Activated CD4-positive, alpha-beta memory T cell treated with anti-CD3 and anti-CD28 coated beads for 36 hours (primary cell): ENCODE measurements at regions not wholly inside any gene's neighbourhood (a gene's known extent, or its start where the extent isn't known, plus 50 kb on each side); places are given as distances from the start of the nearest gene placed in this dataset.

Source experiments
- CTCF ChIA-PET: fragments of 350-600 bp; sonication (Branson Sonifier 250); formaldehyde crosslinking; loops from one replicate; lab custom pipeline; 2021; ENCODE audit warnings: antibody characterized with exemption, inconsistent platforms; lab: Charles Lee
- POLR2A ChIA-PET: fragments of 350-600 bp; sonication (Branson Sonifier 250); formaldehyde crosslinking; loops from one replicate; lab custom pipeline; 2021; ENCODE audit warnings: antibody characterized with exemption; lab: Charles Lee
- DNase-seq: peaks from one replicate; pipeline ENCODE4 v3.0.0-alpha.2; 2020
- H3K27ac Mint-ChIP-seq: one replicate; pipeline ENCODE4 v1.8.0; 2021; ENCODE audit warnings: mixed read lengths
- H3K27me3 Mint-ChIP-seq: one replicate; pipeline ENCODE4 v1.8.0; 2021; ENCODE audit warnings: mixed read lengths
- H3K36me3 Mint-ChIP-seq: one replicate; pipeline ENCODE4 v1.8.0; 2021; ENCODE audit warnings: mixed read lengths
- H3K4me1 Mint-ChIP-seq: one replicate; pipeline ENCODE4 v1.8.0; 2021; ENCODE audit warnings: low read depth, mixed read lengths
- H3K4me3 Mint-ChIP-seq: one replicate; pipeline ENCODE4 v1.8.0; 2021; ENCODE audit warnings: mild to moderate bottlenecking, mixed read lengths
- H3K9me3 Mint-ChIP-seq: one replicate; pipeline ENCODE4 v1.8.0; 2021; ENCODE audit warnings: mixed read lengths
- intact Hi-C: fragments of 100-400 bp; cut with micrococcal nuclease; formaldehyde crosslinking; loops from one replicate; pipeline ENCODE4 v1.15.1; 2023

- Mint-ChIP-seq H3K9me3 (no peaks in the 10 kb centered on the region), H3K36me3 (no peaks in the 10 kb centered on the region), H3K4me1 (no peaks in the 10 kb centered on the region), H3K4me3 (no peak overlapping the region), H3K27me3 (no peaks in the 10 kb centered on the region), H3K27ac (no peak overlapping the region)
- DNase-seq: no peak
- CTCF ChIA-PET: no interaction called here
- intact Hi-C loops: no loop called here
- POLR2A ChIA-PET: no interaction called here
Measured at GRCh38 chr2:156019341-156019740, 313.2 kb downstream of the NR4A2 start.

GRCh38 chr2:156017341-156017885 lies 315.1 kb downstream of the NR4A2 start:
- Mint-ChIP-seq H3K4me1 (no peaks in the 10 kb centered on the region), H3K4me3 (no peak overlapping the region), H3K36me3 (no peaks in the 10 kb centered on the region), H3K27me3 (peaks cover 2% of the 10 kb centered on the region), H3K9me3 (no peaks in the 10 kb centered on the region), H3K27ac (no peak overlapping the region)
- ChIA-PET POLR2A (no interaction called here), CTCF (no interaction called here)
- intact Hi-C loops: no loop called here
- no peak for DNase-seq

GRCh38 chr2:156009293-156009692 lies 323.2 kb downstream of the NR4A2 start:
- POLR2A ChIA-PET: no interaction called here
- H3K4me3 Mint-ChIP-seq: no peak overlapping the region
- no peaks in the 10 kb centered on the region for H3K36me3 Mint-ChIP-seq
- no peak for DNase-seq
- peaks cover 4% of the 10 kb centered on the region for H3K9me3 Mint-ChIP-seq
- intact Hi-C loops: no loop called here
- CTCF ChIA-PET: no interaction called here
- H3K27me3 Mint-ChIP-seq: peaks cover 2% of the 10 kb centered on the region
- H3K4me1 Mint-ChIP-seq: no peaks in the 10 kb centered on the region
- H3K27ac Mint-ChIP-seq: no peak overlapping the region

GRCh38 chr2:156006721-156007618 lies 325.6 kb downstream of the NR4A2 start:
- no peaks in the 10 kb centered on the region for H3K4me1 Mint-ChIP-seq
- peaks cover 4% of the 10 kb centered on the region for H3K9me3 Mint-ChIP-seq
- DNase-seq: no peak
- no peak overlapping the region for H3K4me3 Mint-ChIP-seq
- H3K27me3 Mint-ChIP-seq: no peaks in the 10 kb centered on the region
- no peak overlapping the region for H3K27ac Mint-ChIP-seq
- ChIA-PET CTCF (no interaction called here), POLR2A (no interaction called here)
- intact Hi-C loops: no loop called here
- no peaks in the 10 kb centered on the region for H3K36me3 Mint-ChIP-seq

- intact Hi-C loops: no loop called here
- H3K36me3 Mint-ChIP-seq: no peaks in the 10 kb centered on the region
- ChIA-PET POLR2A (no interaction called here), CTCF (interaction anchor here (0.6 kb wide), 1 partner anchor 735 kb away, joined by 3 read pairs; no protein-coding TSS in a partner anchor)
- H3K27me3 Mint-ChIP-seq: no peaks in the 10 kb centered on the region
- H3K4me3 Mint-ChIP-seq: no peak overlapping the region
- no peak overlapping the region for H3K27ac Mint-ChIP-seq
- peaks cover 4% of the 10 kb centered on the region for H3K9me3 Mint-ChIP-seq
- no peak for DNase-seq
- no peaks in the 10 kb centered on the region for H3K4me1 Mint-ChIP-seq
Measured at GRCh38 chr2:156005999-156006712, 326.4 kb downstream of the NR4A2 start.

GRCh38 chr2:156005531-156005930 lies 327.0 kb downstream of the NR4A2 start:
- H3K27me3 Mint-ChIP-seq: no peaks in the 10 kb centered on the region
- H3K4me1 Mint-ChIP-seq: no peaks in the 10 kb centered on the region
- H3K4me3 Mint-ChIP-seq: no peak overlapping the region
- intact Hi-C loops: no loop called here
- H3K27ac Mint-ChIP-seq: no peak overlapping the region
- POLR2A ChIA-PET: no interaction called here
- DNase-seq: no peak
- CTCF ChIA-PET: interaction anchor here (0.6 to 0.7 kb wide), 2 partner anchors 635 to 735 kb away, joined by 3 read pairs; no protein-coding TSS in a partner anchor
- no peaks in the 10 kb centered on the region for H3K36me3 Mint-ChIP-seq
- peaks cover 4% of the 10 kb centered on the region for H3K9me3 Mint-ChIP-seq

- intact Hi-C loops: no loop called here
- Mint-ChIP-seq H3K4me3 (no peak overlapping the region), H3K27ac (no peak overlapping the region), H3K9me3 (peaks cover 2% of the 10 kb centered on the region), H3K27me3 (no peaks in the 10 kb centered on the region), H3K4me1 (no peaks in the 10 kb centered on the region), H3K36me3 (no peaks in the 10 kb centered on the region)
- no peak for DNase-seq
- POLR2A ChIA-PET: no interaction called here
- CTCF ChIA-PET: interaction anchor here (0.6 kb wide), 1 partner anchor 887 kb away, joined by 3 read pairs; no protein-coding TSS in a partner anchor
Measured at GRCh38 chr2:156004459-156004858, 328.1 kb downstream of the NR4A2 start.

- H3K27me3 Mint-ChIP-seq: no peaks in the 10 kb centered on the region
- ChIA-PET CTCF (no interaction called here), POLR2A (no interaction called here)
- H3K4me3 Mint-ChIP-seq: no peak overlapping the region
- intact Hi-C loops: no loop called here
- no peaks in the 10 kb centered on the region for H3K4me1 Mint-ChIP-seq
- no peak for DNase-seq
- no peaks in the 10 kb centered on the region for H3K9me3 Mint-ChIP-seq
- H3K36me3 Mint-ChIP-seq: no peaks in the 10 kb centered on the region
- no peak overlapping the region for H3K27ac Mint-ChIP-seq
Measured at GRCh38 chr2:156003780-156004179, 328.7 kb downstream of the NR4A2 start.

- Mint-ChIP-seq H3K4me3 (no peak overlapping the region), H3K36me3 (no peaks in the 10 kb centered on the region), H3K27ac (no peak overlapping the region), H3K9me3 (no peaks in the 10 kb centered on the region), H3K4me1 (no peaks in the 10 kb centered on the region), H3K27me3 (no peaks in the 10 kb centered on the region)
- intact Hi-C loops: no loop called here
- DNase-seq: no peak
- ChIA-PET POLR2A (no interaction called here), CTCF (no interaction called here)
Measured at GRCh38 chr2:156001851-156002250, 330.7 kb downstream of the NR4A2 start.

GRCh38 chr2:155997538-155997937 lies 335.0 kb downstream of the NR4A2 start:
- no peak for DNase-seq
- Mint-ChIP-seq H3K4me1 (no peaks in the 10 kb centered on the region), H3K27ac (no peak overlapping the region), H3K36me3 (no peaks in the 10 kb centered on the region), H3K4me3 (no peak overlapping the region), H3K9me3 (no peaks in the 10 kb centered on the region), H3K27me3 (no peaks in the 10 kb centered on the region)
- ChIA-PET POLR2A (no interaction called here), CTCF (no interaction called here)
- intact Hi-C loops: no loop called here

- H3K36me3 Mint-ChIP-seq: no peaks in the 10 kb centered on the region
- no peak for DNase-seq
- ChIA-PET CTCF (no interaction called here), POLR2A (no interaction called here)
- intact Hi-C loops: no loop called here
- H3K27me3 Mint-ChIP-seq: no peaks in the 10 kb centered on the region
- no peak overlapping the region for H3K4me3 Mint-ChIP-seq
- no peak overlapping the region for H3K27ac Mint-ChIP-seq
- H3K9me3 Mint-ChIP-seq: no peaks in the 10 kb centered on the region
- no peaks in the 10 kb centered on the region for H3K4me1 Mint-ChIP-seq
Measured at GRCh38 chr2:155994315-155994714, 338.2 kb downstream of the NR4A2 start.

GRCh38 chr2:155983845-155984244 lies 348.7 kb downstream of the NR4A2 start:
- Mint-ChIP-seq H3K27ac (no peak overlapping the region), H3K9me3 (no peaks in the 10 kb centered on the region), H3K4me3 (no peak overlapping the region), H3K27me3 (no peaks in the 10 kb centered on the region), H3K36me3 (no peaks in the 10 kb centered on the region), H3K4me1 (no peaks in the 10 kb centered on the region)
- no peak for DNase-seq
- intact Hi-C loops: no loop called here
- POLR2A ChIA-PET: no interaction called here
- CTCF ChIA-PET: no interaction called here
